ENCODE measurements at regions not wholly inside any gene's neighbourhood (a gene's known extent, or its start where the extent isn't known, plus 50 kb on each side); places are given as distances from the start of the nearest gene placed in this dataset.

GRCh38 chr21:38733972-38734546, 71.7 kb upstream of the ETS2 start:
- H4K20me1 ChIP-seq (replicated peaks; ENCODE audit: control insufficient read depth, insufficient read depth, low read length), result no peaks in the 10 kb centered on the region
- no TSS peak for BruUV-seq (replicated peaks)
- in situ Hi-C loops (cut with MboI) (loop anchor here (5.0 kb wide), 1 partner anchor 408 kb away; no protein-coding TSS in a partner anchor), intact Hi-C loops (cut with micrococcal nuclease) (loop anchor here (1.0 to 10.0 kb wide), 4 partner anchors 63 to 404 kb away; no protein-coding TSS in a partner anchor)
- peak; percentile 75 to 82 (median 78) for DNase-seq (ENCODE audit: extremely low read depth in 1 of 4, low spot score in 3 of 4)
- CTCF ChIA-PET (ENCODE audit: low intra/inter-chr PET ratio), result interaction anchor here (0.6 to 4.0 kb wide), 7 partner anchors 50 to 441 kb away, joined by 3 to 29 read pairs (median 3); no protein-coding TSS in a partner anchor
- H3K27ac ChIP-seq (ENCODE audit: extremely low read depth, low read depth, low read length), result no peak overlapping the region
- no peaks in the 10 kb centered on the region for H3K9me1 ChIP-seq (ENCODE audit: control insufficient read depth, insufficient read depth, low read length)
- no peak overlapping the region for H3K4me3 ChIP-seq
- peaks cover 7% of the 10 kb centered on the region in 2 experiments; a peak in 4 of 5 replicates for H3K27me3 ChIP-seq (ENCODE audit: control insufficient read depth in 2 of 2, insufficient read depth in 2 of 2, low read length in 2 of 2)
- POLR2A ChIA-PET, result interaction anchor here (0.7 kb wide), 1 partner anchor 979 kb away, joined by 4 read pairs; no protein-coding TSS in a partner anchor
- no peak overlapping the region for H3K4me2 ChIP-seq (ENCODE audit: insufficient read depth, low read length)
- 0 out of 2 replicates have a peak, but pooled peaks cover 4% of the 10 kb centered on the region for H3K9me3 ChIP-seq (replicated peaks; ENCODE audit: control insufficient read depth, insufficient read depth, low read depth, low read length)
- no peaks in the 10 kb centered on the region for H3K36me3 ChIP-seq (ENCODE audit: control insufficient read depth, insufficient read depth, low read length)
- peak; percentile 96 for ATAC-seq
- H3K9ac ChIP-seq (ENCODE audit: insufficient read depth in 1 of 2, low read depth in 2 of 2, low read length in 2 of 2), result no peak overlapping the region
- H3K79me2 ChIP-seq (ENCODE audit: control insufficient read depth, insufficient read depth, low read length), result no peaks in the 10 kb centered on the region
- no peaks in the 10 kb centered on the region for H3K4me1 ChIP-seq (replicated peaks in 1 of 2; ENCODE audit: control insufficient read depth in 2 of 2, insufficient read depth in 2 of 2, low read length in 2 of 2)
- FAIRE-seq, result peak; percentile 96
- H2AFZ ChIP-seq (ENCODE audit: low read depth, low read length), result no peak overlapping the region
- 23% methylated on average over 30 of the region's 30 CpGs for WGBS (ENCODE audit: insufficient coverage, low coverage, missing lambda C conversion rate)
- no peak for TF ChIP-seq ZBTB8A (IDR thresholded peaks at IDR 0.05; ENCODE audit: partially characterized antibody)
- TF ChIP-seq, protein P1, sequence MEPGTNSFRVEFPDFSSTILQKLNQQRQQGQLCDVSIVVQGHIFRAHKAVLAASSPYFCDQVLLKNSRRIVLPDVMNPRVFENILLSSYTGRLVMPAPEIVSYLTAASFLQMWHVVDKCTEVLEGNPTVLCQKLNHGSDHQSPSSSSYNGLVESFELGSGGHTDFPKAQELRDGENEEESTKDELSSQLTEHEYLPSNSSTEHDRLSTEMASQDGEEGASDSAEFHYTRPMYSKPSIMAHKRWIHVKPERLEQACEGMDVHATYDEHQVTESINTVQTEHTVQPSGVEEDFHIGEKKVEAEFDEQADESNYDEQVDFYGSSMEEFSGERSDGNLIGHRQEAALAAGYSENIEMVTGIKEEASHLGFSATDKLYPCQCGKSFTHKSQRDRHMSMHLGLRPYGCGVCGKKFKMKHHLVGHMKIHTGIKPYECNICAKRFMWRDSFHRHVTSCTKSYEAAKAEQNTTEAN (CRISPR knock-in tag; IDR thresholded peaks at IDR 0.05), result no peak
- TF ChIP-seq HES1 (IDR thresholded peaks at IDR 0.05; ENCODE audit: low read depth), result no peak
- no peak for TF ChIP-seq ZNF253 (CRISPR knock-in tag; conservative IDR thresholded peaks at IDR 0.05)
- no peak for TF ChIP-seq PYGO2 (tag; IDR thresholded peaks at IDR 0.05)
- no peak for TF ChIP-seq GTF2A2 (tag; IDR thresholded peaks at IDR 0.05)
- TF ChIP-seq SNIP1 (IDR thresholded peaks at IDR 0.05; ENCODE audit: low read depth), result no peak
- no peak for TF ChIP-seq ZNF551 (CRISPR knock-in tag; IDR thresholded peaks at IDR 0.05)
- no peak for TF ChIP-seq CSDE1 (IDR thresholded peaks at IDR 0.05)
- TF ChIP-seq, protein P2, sequence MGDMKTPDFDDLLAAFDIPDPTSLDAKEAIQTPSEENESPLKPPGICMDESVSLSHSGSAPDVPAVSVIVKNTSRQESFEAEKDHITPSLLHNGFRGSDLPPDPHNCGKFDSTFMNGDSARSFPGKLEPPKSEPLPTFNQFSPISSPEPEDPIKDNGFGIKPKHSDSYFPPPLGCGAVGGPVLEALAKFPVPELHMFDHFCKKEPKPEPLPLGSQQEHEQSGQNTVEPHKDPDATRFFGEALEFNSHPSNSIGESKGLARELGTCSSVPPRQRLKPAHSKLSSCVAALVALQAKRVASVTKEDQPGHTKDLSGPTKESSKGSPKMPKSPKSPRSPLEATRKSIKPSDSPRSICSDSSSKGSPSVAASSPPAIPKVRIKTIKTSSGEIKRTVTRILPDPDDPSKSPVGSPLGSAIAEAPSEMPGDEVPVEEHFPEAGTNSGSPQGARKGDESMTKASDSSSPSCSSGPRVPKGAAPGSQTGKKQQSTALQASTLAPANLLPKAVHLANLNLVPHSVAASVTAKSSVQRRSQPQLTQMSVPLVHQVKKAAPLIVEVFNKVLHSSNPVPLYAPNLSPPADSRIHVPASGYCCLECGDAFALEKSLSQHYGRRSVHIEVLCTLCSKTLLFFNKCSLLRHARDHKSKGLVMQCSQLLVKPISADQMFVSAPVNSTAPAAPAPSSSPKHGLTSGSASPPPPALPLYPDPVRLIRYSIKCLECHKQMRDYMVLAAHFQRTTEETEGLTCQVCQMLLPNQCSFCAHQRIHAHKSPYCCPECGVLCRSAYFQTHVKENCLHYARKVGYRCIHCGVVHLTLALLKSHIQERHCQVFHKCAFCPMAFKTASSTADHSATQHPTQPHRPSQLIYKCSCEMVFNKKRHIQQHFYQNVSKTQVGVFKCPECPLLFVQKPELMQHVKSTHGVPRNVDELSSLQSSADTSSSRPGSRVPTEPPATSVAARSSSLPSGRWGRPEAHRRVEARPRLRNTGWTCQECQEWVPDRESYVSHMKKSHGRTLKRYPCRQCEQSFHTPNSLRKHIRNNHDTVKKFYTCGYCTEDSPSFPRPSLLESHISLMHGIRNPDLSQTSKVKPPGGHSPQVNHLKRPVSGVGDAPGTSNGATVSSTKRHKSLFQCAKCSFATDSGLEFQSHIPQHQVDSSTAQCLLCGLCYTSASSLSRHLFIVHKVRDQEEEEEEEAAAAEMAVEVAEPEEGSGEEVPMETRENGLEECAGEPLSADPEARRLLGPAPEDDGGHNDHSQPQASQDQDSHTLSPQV (IDR thresholded peaks at IDR 0.05), result no peak
- TF ChIP-seq TFAP4 (CRISPR knock-in tag; IDR thresholded peaks at IDR 0.05; ENCODE audit: borderline replicate concordance), result peak; percentile 21; the same call in 1 of the 2 replicates
- TF ChIP-seq, protein P3, sequence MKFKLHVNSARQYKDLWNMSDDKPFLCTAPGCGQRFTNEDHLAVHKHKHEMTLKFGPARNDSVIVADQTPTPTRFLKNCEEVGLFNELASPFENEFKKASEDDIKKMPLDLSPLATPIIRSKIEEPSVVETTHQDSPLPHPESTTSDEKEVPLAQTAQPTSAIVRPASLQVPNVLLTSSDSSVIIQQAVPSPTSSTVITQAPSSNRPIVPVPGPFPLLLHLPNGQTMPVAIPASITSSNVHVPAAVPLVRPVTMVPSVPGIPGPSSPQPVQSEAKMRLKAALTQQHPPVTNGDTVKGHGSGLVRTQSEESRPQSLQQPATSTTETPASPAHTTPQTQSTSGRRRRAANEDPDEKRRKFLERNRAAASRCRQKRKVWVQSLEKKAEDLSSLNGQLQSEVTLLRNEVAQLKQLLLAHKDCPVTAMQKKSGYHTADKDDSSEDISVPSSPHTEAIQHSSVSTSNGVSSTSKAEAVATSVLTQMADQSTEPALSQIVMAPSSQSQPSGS (CRISPR knock-in tag; IDR thresholded peaks at IDR 0.05), result no peak
- TF ChIP-seq NFE2L1 (tag; IDR thresholded peaks at IDR 0.05; ENCODE audit: borderline replicate concordance, low read depth), result no peak
- no peak for TF ChIP-seq ZNF134 (CRISPR knock-in tag; conservative IDR thresholded peaks at IDR 0.05)
